ENCODE measurements at regions not wholly inside any gene's neighbourhood (a gene's known extent, or its start where the extent isn't known, plus 50 kb on each side); places are given as distances from the start of the nearest gene placed in this dataset.
A peak's percentile ranks its signal among the peaks of the same experiment; 100 is the strongest.

GRCh38 chr9:134533850-134534588, 107.6 kb upstream of the COL5A1 start:
- intact Hi-C loops (cut with DNase I; ENCODE audit: low total_unique reads), result loop anchor here (2.0 kb wide), 1 partner anchor 65 kb away; no protein-coding TSS in a partner anchor
- Histone ChIP-seq H3K9me3 (no peaks in the 10 kb centered on the region), H3K4me1 (peaks cover 0 to 23% (median 5%) of the 10 kb centered on the region in 4 donors), H3K4me3 (no peak overlapping the region), H3K27ac (peak overlapping the region; percentile 37 to 45 (median 39)), H3K36me3 (no peaks in the 10 kb centered on the region), H3K27me3 (no peaks in the 10 kb centered on the region)
- in situ Hi-C loops (cut with MboI; ENCODE audit: low pct_ligation_motif_present in 1 of 4, low pct_unique_long_range_greater_than_20kb in 1 of 4, low sequenced_read_pairs in 3 of 4), result no loop called here
- 44 to 68% methylated on average over 5 to 28 of the region's 28 CpGs for WGBS, 2 donors (ENCODE audit: low coverage in 1 of 2)
- no peak for DNase-seq
- TF ChIP-seq POLR2AphosphoS5 (IDR thresholded peaks at IDR 0.05), result no peak
- TF ChIP-seq POLR2A (IDR thresholded peaks at IDR 0.05), result no peak
- TF ChIP-seq EP300 (IDR thresholded peaks at IDR 0.05; ENCODE audit: low read depth), result no peak
- no peak for TF ChIP-seq CTCF (IDR thresholded peaks at IDR 0.05)

- Histone ChIP-seq H3K4me1 (peaks cover 0 to 26% (median 6%) of the 10 kb centered on the region in 4 donors), H3K4me3 (no peak overlapping the region), H3K9me3 (no peaks in the 10 kb centered on the region), H3K27me3 (no peaks in the 10 kb centered on the region), H3K36me3 (no peaks in the 10 kb centered on the region), H3K27ac (peak overlapping the region; percentile 37 to 45 (median 39))
- in situ Hi-C loops (cut with MboI; ENCODE audit: low pct_ligation_motif_present in 1 of 4, low pct_unique_long_range_greater_than_20kb in 1 of 4, low sequenced_read_pairs in 3 of 4) (no loop called here), intact Hi-C loops (cut with DNase I; ENCODE audit: low total_unique reads) (no loop called here)
- TF ChIP-seq CTCF (IDR thresholded peaks at IDR 0.05), result no peak
- TF ChIP-seq POLR2AphosphoS5 (IDR thresholded peaks at IDR 0.05), result peak in 2 of 3 donors; percentile 33 to 60
- 63 to 65% methylated on average over 10 to 12 of the region's 12 CpGs for WGBS, 2 donors (ENCODE audit: low coverage in 1 of 2)
- DNase-seq, result no peak
Observed at GRCh38 chr9:134534661-134535080, 106.9 kb upstream of the COL5A1 start.

- Histone ChIP-seq H3K36me3 (no peaks in the 10 kb centered on the region), H3K27me3 (no peaks in the 10 kb centered on the region), H3K4me3 (no peak overlapping the region), H3K27ac (no peak overlapping the region), H3K9me3 (no peaks in the 10 kb centered on the region), H3K4me1 (peaks cover 0 to 26% (median 6%) of the 10 kb centered on the region in 4 donors)
- DNase-seq, result no peak
- intact Hi-C loops (cut with DNase I; ENCODE audit: low total_unique reads) (no loop called here), in situ Hi-C loops (cut with MboI; ENCODE audit: low pct_ligation_motif_present in 1 of 4, low pct_unique_long_range_greater_than_20kb in 1 of 4, low sequenced_read_pairs in 3 of 4) (no loop called here)
- TF ChIP-seq POLR2AphosphoS5 (IDR thresholded peaks at IDR 0.05) (no peak), POLR2A (IDR thresholded peaks at IDR 0.05) (no peak), CTCF (IDR thresholded peaks at IDR 0.05) (no peak), EP300 (IDR thresholded peaks at IDR 0.05; ENCODE audit: low read depth) (no peak)
- whole genome bisulfite sequencing, 2 donors (ENCODE audit: low coverage in 1 of 2), result 92 to 94% methylated on average over 6 to 9 of the region's 9 CpGs
Observed at GRCh38 chr9:134535171-134535570, 106.4 kb upstream of the COL5A1 start.

- no peak overlapping the region for H3K4me3 ChIP-seq
- H3K27me3 ChIP-seq, result no peaks in the 10 kb centered on the region
- no peak overlapping the region for H3K27ac ChIP-seq
- H3K9me3 ChIP-seq, result no peaks in the 10 kb centered on the region
- H3K36me3 ChIP-seq, result no peaks in the 10 kb centered on the region
- intact Hi-C loops (cut with DNase I; ENCODE audit: low total_unique reads) (no loop called here), in situ Hi-C loops (cut with MboI; ENCODE audit: low pct_ligation_motif_present in 1 of 4, low pct_unique_long_range_greater_than_20kb in 1 of 4, low sequenced_read_pairs in 3 of 4) (no loop called here)
- WGBS, 2 donors (ENCODE audit: low coverage in 1 of 2), result 74 to 84% methylated on average over 7 to 22 of the region's 22 CpGs
- TF ChIP-seq EP300 (IDR thresholded peaks at IDR 0.05; ENCODE audit: low read depth) (no peak), POLR2A (IDR thresholded peaks at IDR 0.05) (no peak), CTCF (IDR thresholded peaks at IDR 0.05) (no peak), POLR2AphosphoS5 (IDR thresholded peaks at IDR 0.05) (no peak)
- H3K4me1 ChIP-seq, result peaks cover 0 to 26% (median 6%) of the 10 kb centered on the region in 4 donors
- no peak for DNase-seq
Observed at GRCh38 chr9:134536101-134536900, 105.3 kb upstream of the COL5A1 start.

Data from transverse colon (tissue), 4 donors.